Endodermal cell (in vitro differentiated cells): ENCODE measurements at regions not wholly inside any gene's neighbourhood (a gene's known extent, or its start where the extent isn't known, plus 50 kb on each side); places are given as distances from the start of the nearest gene placed in this dataset.

ENCODE experiments used
- DNase-seq: peaks from one replicate; pipeline ENCODE4 v3.0.0-alpha.2; 2017
- H3K27ac ChIP-seq: 2 replicates; pipeline ENCODE4 v1.5.1; 2013; ENCODE audit warnings: mild to moderate bottlenecking, low read depth, low read length, moderate library complexity
- H3K27me3 ChIP-seq: 2 replicates; pipeline ENCODE4 v1.6.1; 2013; ENCODE audit warnings: mild to moderate bottlenecking, low read length, moderate library complexity; ENCODE audit not compliant: insufficient read depth, control insufficient read depth, poor library complexity, severe bottlenecking
- H3K36me3 ChIP-seq: 2 replicates; pipeline ENCODE4 v1.7.0; 2013; ENCODE audit warnings: mild to moderate bottlenecking, low read length, moderate library complexity; ENCODE audit not compliant: control insufficient read depth, insufficient read depth
- H3K4me1 ChIP-seq: one replicate; pipeline ENCODE4 v1.7.0; 2013; ENCODE audit warnings: low read length; ENCODE audit not compliant: control insufficient read depth, insufficient read depth
- H3K4me3 ChIP-seq: 2 replicates; pipeline ENCODE4 v1.5.1; 2013; ENCODE audit warnings: mild to moderate bottlenecking, low read length, moderate library complexity
- H3K9ac ChIP-seq: 2 replicates; pipeline ENCODE4 v1.6.1; 2013; ENCODE audit warnings: mild to moderate bottlenecking, low read length, moderate library complexity; ENCODE audit not compliant: poor library complexity, severe bottlenecking; ENCODE audit errors: extremely low read depth
- H3K9me3 ChIP-seq: 2 replicates; pipeline ENCODE4 v1.6.1; 2013; ENCODE audit warnings: mild to moderate bottlenecking, low read length, moderate library complexity; ENCODE audit not compliant: control insufficient read depth
- H3K27ac Mint-ChIP-seq: 2 replicates; pipeline ENCODE4 v1.8.0; 2020; ENCODE audit warnings: mixed read lengths
- H3K27me3 Mint-ChIP-seq: 2 replicates; pipeline ENCODE4 v1.8.0; 2021; ENCODE audit warnings: mild to moderate bottlenecking, mixed read lengths; ENCODE audit not compliant: insufficient read depth
- H3K36me3 Mint-ChIP-seq: 2 replicates; pipeline ENCODE4 v1.8.0; 2020; ENCODE audit warnings: low read depth, mixed read lengths
- H3K4me1 Mint-ChIP-seq: 2 replicates; pipeline ENCODE4 v1.8.0; 2020; ENCODE audit warnings: mixed read lengths
- H3K4me3 Mint-ChIP-seq: 2 replicates; pipeline ENCODE4 v1.8.0; 2020; ENCODE audit warnings: mild to moderate bottlenecking, moderate library complexity, mixed read lengths
- H3K9me3 Mint-ChIP-seq: 2 replicates; pipeline ENCODE4 v1.8.0; 2020; ENCODE audit warnings: mild to moderate bottlenecking, mixed read lengths
- CTCF ChIP-seq: fragments of 200-600 bp; sonication (generic); conservative IDR thresholded peaks from 2 replicates; pipeline ENCODE4 v1.5.0; 2021; ENCODE audit warnings: antibody characterized with exemption, mild to moderate bottlenecking
- WGBS, 2 experiments: methylation state at CpG; one replicate each; pipeline versions ENCODE4 v1.1.5 to v1.1.7; 2013; ENCODE audit warnings: missing lambda C conversion rate in 2 of 2, mixed read lengths in 1 of 2; ENCODE audit not compliant: insufficient coverage in 1 of 2, insufficient read length in 1 of 2; 5-methylcytosine and 5-hydroxymethylcytosine counted together

DNA sequence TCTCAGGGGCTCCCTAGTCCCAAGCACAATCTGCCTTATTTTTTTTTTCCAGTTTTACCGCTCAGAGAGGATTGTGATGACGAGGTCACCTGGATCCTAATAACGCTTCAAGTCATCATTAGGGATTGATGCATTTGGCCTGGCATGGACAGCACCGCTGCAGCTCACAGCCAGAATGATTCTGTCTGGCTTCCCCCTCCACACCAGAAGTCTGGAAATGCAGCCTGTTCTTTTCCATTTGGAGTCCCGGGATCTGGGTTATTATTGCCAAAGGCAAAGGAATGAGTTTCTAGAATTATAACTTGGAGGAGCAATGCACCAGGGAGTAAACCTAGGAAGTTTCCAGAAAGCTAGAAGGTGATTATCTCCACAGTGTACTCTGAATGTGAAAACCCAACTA is 81.1 kb upstream of the TAF1B start:
- H3K9me3 Mint-ChIP-seq: no peaks in the 10 kb centered on the region
- H3K27ac ChIP-seq: no peak overlapping the region
- no peak for TF ChIP-seq CTCF
- WGBS, 2 experiments: 92 to 93% methylated on average over 4 to 5 of the region's 5 CpGs
- no peak overlapping the region for H3K9ac ChIP-seq
- no peaks in the 10 kb centered on the region for H3K36me3 ChIP-seq
- H3K4me3 ChIP-seq: no peak overlapping the region
- H3K9me3 ChIP-seq: no peaks in the 10 kb centered on the region
- peaks cover 11% of the 10 kb centered on the region for H3K4me1 ChIP-seq
- no peak overlapping the region for H3K27ac Mint-ChIP-seq
- H3K27me3 Mint-ChIP-seq: peaks cover 12% of the 10 kb centered on the region
- H3K4me1 Mint-ChIP-seq: peaks cover 30% of the 10 kb centered on the region
- H3K4me3 Mint-ChIP-seq: no peak overlapping the region
- no peaks in the 10 kb centered on the region for H3K27me3 ChIP-seq
- no peak for DNase-seq
- H3K36me3 Mint-ChIP-seq: no peaks in the 10 kb centered on the region

GRCh38 chr2:9762941-9763340 is 80.3 kb upstream of the TAF1B start:
- Mint-ChIP-seq H3K4me1 (peaks cover 24% of the 10 kb centered on the region), H3K4me3 (no peak overlapping the region), H3K9me3 (no peaks in the 10 kb centered on the region), H3K36me3 (no peaks in the 10 kb centered on the region), H3K27ac (no peak overlapping the region), H3K27me3 (peaks cover 12% of the 10 kb centered on the region)
- Histone ChIP-seq H3K27ac (no peak overlapping the region), H3K27me3 (no peaks in the 10 kb centered on the region), H3K4me1 (peaks cover 6% of the 10 kb centered on the region), H3K9me3 (no peaks in the 10 kb centered on the region), H3K36me3 (no peaks in the 10 kb centered on the region), H3K9ac (no peak overlapping the region), H3K4me3 (no peak overlapping the region)
- DNase-seq: no peak
- 87 to 94% methylated on average over 6 to 9 of the region's 9 CpGs for WGBS, 2 experiments
- no peak for TF ChIP-seq CTCF

GRCh38 chr2:9763356-9764152 is 79.7 kb upstream of the TAF1B start:
- Mint-ChIP-seq H3K36me3 (no peaks in the 10 kb centered on the region), H3K27ac (no peak overlapping the region), H3K4me3 (no peak overlapping the region), H3K4me1 (peaks cover 24% of the 10 kb centered on the region), H3K27me3 (peaks cover 9% of the 10 kb centered on the region), H3K9me3 (no peaks in the 10 kb centered on the region)
- no peaks in the 10 kb centered on the region for H3K9me3 ChIP-seq
- WGBS, 2 experiments: 94 to 97% methylated on average over 6 to 7 of the region's 7 CpGs
- no peaks in the 10 kb centered on the region for H3K36me3 ChIP-seq
- TF ChIP-seq CTCF: no peak
- H3K27me3 ChIP-seq: no peaks in the 10 kb centered on the region
- DNase-seq: no peak
- H3K27ac ChIP-seq: no peak overlapping the region
- no peak overlapping the region for H3K4me3 ChIP-seq
- peaks cover 9% of the 10 kb centered on the region for H3K4me1 ChIP-seq
- no peak overlapping the region for H3K9ac ChIP-seq
